IMR-90 (cell line): ENCODE measurements at regions not wholly inside any gene's neighbourhood (a gene's known extent, or its start where the extent isn't known, plus 50 kb on each side); places are given as distances from the start of the nearest gene placed in this dataset.

ENCODE experiments used
- RFX5 ChIP-seq: IDR thresholded peaks from 2 replicates; pipeline ENCODE4 v1.8.0; 2012; ENCODE audit warnings: low read depth, mild to moderate bottlenecking, low read length, moderate library complexity
- TF ChIP-seq, protein P1 (sequence below): conservative IDR thresholded peaks from 2 replicates; pipeline ENCODE4 v1.5.1; 2012; ENCODE audit warnings: mild to moderate bottlenecking, low read depth, low read length, improper control_type of control experiment

DNA sequence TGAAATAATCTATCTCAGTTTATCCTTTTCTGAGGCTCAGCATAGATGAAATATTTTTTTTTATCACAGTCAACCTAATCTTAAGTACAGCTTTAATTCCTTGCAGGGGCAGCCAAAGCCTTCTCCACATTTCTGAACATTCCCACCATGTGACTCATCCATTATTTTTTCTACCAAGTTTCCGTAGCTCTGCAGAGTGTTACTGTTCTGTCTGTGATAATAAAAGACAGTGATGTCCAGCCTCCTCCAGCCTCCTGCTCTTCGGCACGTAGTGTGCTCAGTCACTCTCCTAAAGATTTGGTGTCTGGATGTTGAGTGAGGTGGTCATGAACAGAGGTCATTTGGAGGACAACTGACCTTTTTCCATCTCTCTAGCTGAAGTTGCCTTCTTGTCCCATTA lies 338.1 kb upstream of the ADAMTS16 start:
- TF ChIP-seq, protein P1, sequence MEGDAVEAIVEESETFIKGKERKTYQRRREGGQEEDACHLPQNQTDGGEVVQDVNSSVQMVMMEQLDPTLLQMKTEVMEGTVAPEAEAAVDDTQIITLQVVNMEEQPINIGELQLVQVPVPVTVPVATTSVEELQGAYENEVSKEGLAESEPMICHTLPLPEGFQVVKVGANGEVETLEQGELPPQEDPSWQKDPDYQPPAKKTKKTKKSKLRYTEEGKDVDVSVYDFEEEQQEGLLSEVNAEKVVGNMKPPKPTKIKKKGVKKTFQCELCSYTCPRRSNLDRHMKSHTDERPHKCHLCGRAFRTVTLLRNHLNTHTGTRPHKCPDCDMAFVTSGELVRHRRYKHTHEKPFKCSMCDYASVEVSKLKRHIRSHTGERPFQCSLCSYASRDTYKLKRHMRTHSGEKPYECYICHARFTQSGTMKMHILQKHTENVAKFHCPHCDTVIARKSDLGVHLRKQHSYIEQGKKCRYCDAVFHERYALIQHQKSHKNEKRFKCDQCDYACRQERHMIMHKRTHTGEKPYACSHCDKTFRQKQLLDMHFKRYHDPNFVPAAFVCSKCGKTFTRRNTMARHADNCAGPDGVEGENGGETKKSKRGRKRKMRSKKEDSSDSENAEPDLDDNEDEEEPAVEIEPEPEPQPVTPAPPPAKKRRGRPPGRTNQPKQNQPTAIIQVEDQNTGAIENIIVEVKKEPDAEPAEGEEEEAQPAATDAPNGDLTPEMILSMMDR = no peak
- TF ChIP-seq RFX5 = no peak
